Mesendoderm (in vitro differentiated cells): ENCODE measurements at regions not wholly inside any gene's neighbourhood (a gene's known extent, or its start where the extent isn't known, plus 50 kb on each side); places are given as distances from the start of the nearest gene placed in this dataset.
A peak's percentile ranks its signal among the peaks of the same experiment; 100 is the strongest.

Source experiments
- DNase-seq: peaks from one replicate; pipeline ENCODE4 v3.0.0; 2013
- H2AK5ac ChIP-seq: 2 replicates; pipeline ENCODE4 v1.6.1; 2013; ENCODE audit warnings: low read length, inconsistent platforms
- H2BK120ac ChIP-seq: 2 replicates; pipeline ENCODE4 v1.6.1; 2013; ENCODE audit warnings: low read depth, mild to moderate bottlenecking, low read length, moderate library complexity, mixed read lengths
- H2BK15ac ChIP-seq: replicated peaks from 2 replicates; pipeline ENCODE4 v1.6.1; 2013; ENCODE audit warnings: low read depth, mild to moderate bottlenecking, moderate library complexity
- H2BK5ac ChIP-seq: 2 replicates; pipeline ENCODE4 v1.6.1; 2013; ENCODE audit warnings: low read length, inconsistent platforms
- H3K18ac ChIP-seq: 2 replicates; pipeline ENCODE4 v1.6.1; 2013; ENCODE audit warnings: mild to moderate bottlenecking, low read length, mixed read lengths
- H3K23ac ChIP-seq: one replicate; pipeline ENCODE4 v1.6.1; 2013; ENCODE audit warnings: low read length
- H3K27ac ChIP-seq: 2 replicates; pipeline ENCODE4 v1.5.1; 2013; ENCODE audit warnings: low read depth, mild to moderate bottlenecking, inconsistent platforms, low read length, moderate library complexity
- H3K27me3 ChIP-seq: 2 replicates; pipeline ENCODE4 v1.6.1; 2013; ENCODE audit warnings: low read length, control low read depth, mild to moderate bottlenecking, inconsistent platforms; ENCODE audit not compliant: insufficient read depth, poor library complexity
- H3K36me3 ChIP-seq: 2 replicates; pipeline ENCODE4 v1.6.1; 2013; ENCODE audit warnings: low read length, inconsistent platforms; ENCODE audit not compliant: control insufficient read depth, insufficient read depth
- H3K4ac ChIP-seq: one replicate; pipeline ENCODE4 v1.6.1; 2013; ENCODE audit warnings: low read depth, mild to moderate bottlenecking, low read length, moderate library complexity
- H3K4me1 ChIP-seq: 2 replicates; pipeline ENCODE4 v1.6.1; 2013; ENCODE audit warnings: low read depth, low read length, inconsistent platforms; ENCODE audit not compliant: control insufficient read depth
- H3K4me2 ChIP-seq: 2 replicates; pipeline ENCODE4 v1.6.1; 2013; ENCODE audit warnings: low read length
- H3K4me3 ChIP-seq: 2 replicates; pipeline ENCODE4 v1.5.1; 2013; ENCODE audit warnings: mild to moderate bottlenecking, low read length
- H3K56ac ChIP-seq: one replicate; pipeline ENCODE4 v1.6.1; 2013; ENCODE audit warnings: low read length
- H3K79me1 ChIP-seq: 2 replicates; pipeline ENCODE4 v1.6.1; 2013; ENCODE audit warnings: low read length, inconsistent platforms
- H3K79me2 ChIP-seq: 2 replicates; pipeline ENCODE4 v1.6.1; 2013; ENCODE audit warnings: mild to moderate bottlenecking, low read length; ENCODE audit not compliant: control insufficient read depth, insufficient read depth
- H3K9ac ChIP-seq: 2 replicates; pipeline ENCODE4 v1.6.1; 2013; ENCODE audit warnings: low read length, inconsistent platforms
- H4K5ac ChIP-seq: one replicate; pipeline ENCODE4 v1.6.1; 2013; ENCODE audit warnings: low read length
- H4K8ac ChIP-seq: one replicate; pipeline ENCODE4 v1.6.1; 2013; ENCODE audit warnings: low read depth, mild to moderate bottlenecking, control low read depth, low read length, moderate library complexity
- WGBS: extraction: QIAGEN DNeasy Blood & Tissue Kit; methylation state at CpG from one replicate; pipeline ENCODE4 v1.1.7; 2013; ENCODE audit warnings: low lambda C conversion rate, missing lambda C conversion rate; ENCODE audit not compliant: insufficient coverage; ENCODE audit errors: extremely low coverage; 5-methylcytosine and 5-hydroxymethylcytosine counted together

- Histone ChIP-seq H2BK120ac (no peak overlapping the region), H4K8ac (no peak overlapping the region), H2BK15ac (peak overlapping the region; percentile 92), H3K18ac (peak overlapping the region; percentile 28), H3K4me2 (no peak overlapping the region), H3K4me3 (no peak overlapping the region), H3K23ac (no peak overlapping the region), H2BK5ac (no peak overlapping the region), H3K9ac (no peak overlapping the region), H3K4me1 (no peaks in the 10 kb centered on the region), H4K5ac (no peak overlapping the region), H2AK5ac (no peak overlapping the region), H3K27ac (peak overlapping the region; percentile 5), H3K79me2 (no peaks in the 10 kb centered on the region), H3K4ac (no peak overlapping the region), H3K36me3 (no peaks in the 10 kb centered on the region), H3K27me3 (no peaks in the 10 kb centered on the region), H3K56ac (no peak overlapping the region), H3K79me1 (no peaks in the 10 kb centered on the region)
- DNase-seq: peak; percentile 13
- no CpG with 5 or more reads among the region's 4 CpGs for WGBS
Observed at GRCh38 chr21:17002594-17003257, 510.1 kb upstream of the CXADR start.

DNA sequence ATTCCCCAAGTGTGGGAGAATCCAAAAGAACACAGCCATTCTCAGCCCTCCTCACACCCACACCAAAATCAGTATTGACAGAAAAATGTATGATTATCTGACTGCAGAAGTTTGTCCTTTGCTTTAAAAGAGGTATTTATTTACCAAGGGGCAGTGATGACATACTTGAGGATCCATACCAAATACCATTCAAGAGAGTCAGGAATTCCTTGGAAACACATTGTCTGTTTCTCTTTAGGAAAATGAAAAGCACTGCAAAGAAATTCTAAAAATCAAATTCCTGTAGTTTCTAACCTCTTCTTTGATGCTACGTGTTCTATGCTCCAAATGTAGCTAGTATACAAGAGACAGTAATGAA, 509.6 kb upstream of the CXADR start:
- H3K4me3 ChIP-seq: no peak overlapping the region
- no peak overlapping the region for H2AK5ac ChIP-seq
- H3K36me3 ChIP-seq: no peaks in the 10 kb centered on the region
- H2BK120ac ChIP-seq: no peak overlapping the region
- H2BK15ac ChIP-seq: peak overlapping the region; percentile 92
- no peak overlapping the region for H4K5ac ChIP-seq
- no peak overlapping the region for H2BK5ac ChIP-seq
- no peak overlapping the region for H3K9ac ChIP-seq
- peak overlapping the region; percentile 28 for H3K18ac ChIP-seq
- H3K27me3 ChIP-seq: no peaks in the 10 kb centered on the region
- H3K79me1 ChIP-seq: no peaks in the 10 kb centered on the region
- no peak overlapping the region for H4K8ac ChIP-seq
- no peaks in the 10 kb centered on the region for H3K4me1 ChIP-seq
- H3K79me2 ChIP-seq: no peaks in the 10 kb centered on the region
- H3K4me2 ChIP-seq: no peak overlapping the region
- DNase-seq: peak; percentile 82
- no peak overlapping the region for H3K23ac ChIP-seq
- no peak overlapping the region for H3K4ac ChIP-seq
- H3K56ac ChIP-seq: no peak overlapping the region
- no CpG with 5 or more reads among the region's 1 CpG for WGBS
- H3K27ac ChIP-seq: peak overlapping the region; percentile 5

DNA sequence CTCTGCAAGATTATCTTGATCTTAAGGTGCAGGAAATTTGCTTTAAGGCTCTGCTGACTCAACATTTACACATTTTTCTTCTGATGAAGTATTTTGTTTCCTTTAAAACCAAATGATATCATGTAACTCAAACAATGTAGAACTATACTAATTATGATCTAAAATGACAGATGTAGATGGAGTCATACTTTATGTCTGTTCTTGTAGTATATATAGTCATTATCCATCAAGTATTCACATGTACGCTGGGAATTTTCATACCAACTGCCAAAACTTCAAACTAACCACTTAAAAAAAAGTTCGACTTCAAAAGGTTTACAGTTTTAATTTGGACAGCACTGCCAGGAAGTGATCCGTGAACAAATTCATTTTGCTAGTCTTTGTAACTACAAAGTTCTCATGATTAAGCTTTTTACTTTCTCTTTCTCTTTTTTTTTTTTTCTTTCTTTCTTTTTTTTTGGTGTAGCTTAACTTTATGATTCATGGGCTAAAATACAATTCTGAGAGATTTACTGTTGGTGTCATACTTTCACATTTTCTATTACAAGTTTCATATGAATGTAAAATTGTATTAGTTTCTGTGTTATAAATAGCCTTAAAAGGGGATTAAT, 509.0 kb upstream of the CXADR start:
- H3K79me2 ChIP-seq: no peaks in the 10 kb centered on the region
- no peak overlapping the region for H3K4me3 ChIP-seq
- no peak overlapping the region for H3K27ac ChIP-seq
- no peak overlapping the region for H2BK5ac ChIP-seq
- H3K18ac ChIP-seq: no peak overlapping the region
- no peak overlapping the region for H3K9ac ChIP-seq
- H4K8ac ChIP-seq: no peak overlapping the region
- H2AK5ac ChIP-seq: no peak overlapping the region
- H3K4me2 ChIP-seq: no peak overlapping the region
- no peak overlapping the region for H2BK120ac ChIP-seq
- H3K79me1 ChIP-seq: no peaks in the 10 kb centered on the region
- H3K36me3 ChIP-seq: no peaks in the 10 kb centered on the region
- WGBS: no CpG with 5 or more reads among the region's 3 CpGs
- DNase-seq: no peak
- H3K56ac ChIP-seq: no peak overlapping the region
- no peak overlapping the region for H3K23ac ChIP-seq
- no peak overlapping the region for H4K5ac ChIP-seq
- no peak overlapping the region for H2BK15ac ChIP-seq
- H3K4me1 ChIP-seq: no peaks in the 10 kb centered on the region
- no peak overlapping the region for H3K4ac ChIP-seq
- H3K27me3 ChIP-seq: no peaks in the 10 kb centered on the region

GRCh38 chr21:17032141-17032655, 480.6 kb upstream of the CXADR start:
- Histone ChIP-seq H3K23ac (no peak overlapping the region), H3K27ac (no peak overlapping the region), H3K9ac (no peak overlapping the region), H3K18ac (no peak overlapping the region), H3K79me1 (no peaks in the 10 kb centered on the region), H3K4me2 (no peak overlapping the region), H2AK5ac (no peak overlapping the region), H3K79me2 (no peaks in the 10 kb centered on the region), H2BK5ac (no peak overlapping the region), H3K4ac (no peak overlapping the region), H3K36me3 (no peaks in the 10 kb centered on the region), H2BK15ac (no peak overlapping the region), H3K27me3 (no peaks in the 10 kb centered on the region), H3K56ac (no peak overlapping the region), H4K8ac (no peak overlapping the region), H2BK120ac (no peak overlapping the region), H3K4me1 (no peaks in the 10 kb centered on the region), H4K5ac (no peak overlapping the region), H3K4me3 (no peak overlapping the region)
- DNase-seq: no peak
- WGBS: no CpG with 5 or more reads among the region's 2 CpGs

GRCh38 chr21:17044696-17045095, 468.1 kb upstream of the CXADR start:
- no CpG with 5 or more reads among the region's 3 CpGs for WGBS
- H2BK120ac ChIP-seq: no peak overlapping the region
- no peaks in the 10 kb centered on the region for H3K36me3 ChIP-seq
- H3K4me3 ChIP-seq: no peak overlapping the region
- H3K56ac ChIP-seq: no peak overlapping the region
- H3K23ac ChIP-seq: no peak overlapping the region
- DNase-seq: no peak
- H4K5ac ChIP-seq: no peak overlapping the region
- no peaks in the 10 kb centered on the region for H3K27me3 ChIP-seq
- H2BK15ac ChIP-seq: no peak overlapping the region
- H2AK5ac ChIP-seq: no peak overlapping the region
- no peaks in the 10 kb centered on the region for H3K79me1 ChIP-seq
- H3K4me1 ChIP-seq: peaks cover 2% of the 10 kb centered on the region
- no peak overlapping the region for H3K9ac ChIP-seq
- H3K4me2 ChIP-seq: no peak overlapping the region
- H3K27ac ChIP-seq: no peak overlapping the region
- H2BK5ac ChIP-seq: no peak overlapping the region
- H3K18ac ChIP-seq: no peak overlapping the region
- no peak overlapping the region for H4K8ac ChIP-seq
- no peaks in the 10 kb centered on the region for H3K79me2 ChIP-seq
- no peak overlapping the region for H3K4ac ChIP-seq
